ENCODE measurements at regions not wholly inside any gene's neighbourhood (a gene's known extent, or its start where the extent isn't known, plus 50 kb on each side); places are given as distances from the start of the nearest gene placed in this dataset.

DNA sequence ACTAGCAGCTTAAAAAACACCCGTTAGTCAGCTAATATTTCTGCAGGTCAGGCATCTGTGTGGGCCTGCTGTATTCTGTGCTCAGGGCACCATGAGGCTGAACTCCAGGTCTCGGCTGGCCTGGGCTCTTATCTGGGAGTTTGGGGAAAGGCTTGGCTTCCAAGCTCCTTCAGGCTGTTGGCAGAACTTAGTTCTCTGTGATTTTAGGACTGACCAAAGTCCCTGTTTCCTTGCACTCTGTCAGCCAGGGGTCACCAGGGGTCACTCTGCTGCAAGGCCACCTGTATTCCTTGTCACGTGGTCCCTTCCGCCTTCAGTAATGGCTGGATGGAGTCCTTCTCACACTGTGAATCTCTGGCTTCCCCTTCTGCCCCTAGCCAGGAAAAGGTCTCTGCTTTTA lies 586.4 kb downstream of the AACS start:
- DNase-seq = no peak

DNA sequence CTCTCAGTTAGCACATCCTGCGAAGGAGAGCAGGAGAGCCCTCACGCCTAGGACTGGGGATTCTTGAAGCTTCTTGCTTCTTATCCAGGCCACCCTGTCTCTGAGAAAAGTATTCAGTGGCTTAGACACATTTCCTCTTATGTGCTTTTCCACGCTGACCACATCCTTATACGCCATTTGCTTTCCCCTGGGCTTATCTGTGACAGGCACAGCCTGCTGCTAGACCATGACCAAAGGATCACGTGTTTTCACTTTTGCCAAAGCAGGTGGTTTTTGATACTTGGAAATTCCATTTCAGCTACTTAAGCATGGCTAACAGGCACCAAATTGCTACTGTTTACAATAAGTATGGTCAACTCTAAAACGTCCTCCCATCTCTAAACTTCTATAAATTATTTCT lies 587.4 kb downstream of the AACS start:
- DNase-seq = no peak

DNA sequence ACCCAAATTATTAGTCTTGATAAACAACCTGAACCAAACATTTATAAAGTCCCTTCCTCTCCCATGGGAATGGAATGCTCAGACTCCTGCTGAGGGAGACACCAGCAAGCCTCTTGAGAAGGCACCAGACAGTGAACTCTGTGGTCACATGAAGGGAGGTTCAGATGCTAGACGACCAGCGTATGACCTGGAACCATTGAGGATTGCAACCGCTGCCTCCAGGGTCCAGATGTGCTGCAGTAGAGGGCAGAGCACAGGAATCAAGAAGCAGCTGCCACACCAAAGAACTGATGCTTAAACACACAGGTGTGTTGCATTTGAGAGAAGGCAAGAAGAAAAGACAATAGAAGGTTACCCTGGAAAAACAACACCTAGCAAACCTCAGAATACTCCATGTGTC lies 592.4 kb downstream of the AACS start:
- DNase-seq = no peak

DNA sequence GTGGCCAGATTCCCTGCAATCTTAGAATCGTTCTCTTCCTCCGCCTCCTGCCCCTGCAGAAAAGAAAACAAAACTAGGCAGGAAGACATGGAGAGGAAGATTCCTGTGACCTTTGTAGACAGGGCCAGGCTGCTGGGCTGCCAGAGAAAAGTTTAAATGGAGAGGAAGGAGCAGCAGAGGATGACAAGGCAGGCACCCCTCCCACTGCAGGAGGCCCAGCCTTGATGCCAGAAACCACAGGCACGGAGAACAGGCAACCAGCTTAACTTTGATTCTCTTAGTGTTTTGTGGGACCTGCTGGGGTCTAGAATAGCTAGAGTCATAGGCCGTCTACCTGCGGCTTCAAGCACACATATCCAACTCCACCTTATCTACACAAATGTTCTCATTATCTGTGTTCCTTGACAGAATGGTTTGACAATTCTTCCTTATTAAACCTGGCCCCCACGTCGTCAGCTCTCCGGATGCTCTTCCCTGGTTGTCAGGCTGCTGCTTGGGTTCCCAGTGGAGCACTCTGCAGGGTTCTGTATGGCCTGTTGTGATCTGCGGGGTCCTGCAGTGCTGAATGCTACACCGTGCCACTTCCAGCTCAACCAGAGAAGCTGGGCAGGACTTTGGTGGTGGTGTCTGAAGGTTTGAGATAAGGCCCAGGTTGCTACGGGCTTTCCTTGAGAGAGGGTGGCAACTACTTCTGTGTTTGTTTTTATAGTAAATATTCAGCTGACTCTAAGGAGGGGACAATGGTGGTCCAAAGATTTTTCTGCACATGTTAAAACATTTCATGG lies 609.5 kb downstream of the AACS start:
- no peak for DNase-seq

DNA sequence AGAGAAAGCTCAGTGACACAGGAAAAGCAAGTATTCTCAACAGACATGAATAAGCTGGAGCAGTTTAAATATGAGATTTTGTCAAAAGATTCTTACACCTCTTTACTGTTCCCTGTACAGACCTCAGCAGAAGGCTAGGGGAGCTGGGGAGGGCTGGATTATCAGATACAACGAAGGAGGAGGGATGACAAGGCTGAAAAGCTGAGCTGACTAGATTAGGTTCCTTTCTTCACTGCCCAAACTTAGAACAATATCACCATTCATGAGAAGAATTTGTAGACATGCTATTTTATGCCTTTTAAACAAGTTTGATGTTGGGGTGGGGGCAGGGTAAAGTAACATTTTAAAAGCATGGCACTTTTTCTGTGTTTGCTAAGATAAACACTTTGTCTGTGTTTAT lies 611.1 kb downstream of the AACS start:
- no peak for DNase-seq

DNA sequence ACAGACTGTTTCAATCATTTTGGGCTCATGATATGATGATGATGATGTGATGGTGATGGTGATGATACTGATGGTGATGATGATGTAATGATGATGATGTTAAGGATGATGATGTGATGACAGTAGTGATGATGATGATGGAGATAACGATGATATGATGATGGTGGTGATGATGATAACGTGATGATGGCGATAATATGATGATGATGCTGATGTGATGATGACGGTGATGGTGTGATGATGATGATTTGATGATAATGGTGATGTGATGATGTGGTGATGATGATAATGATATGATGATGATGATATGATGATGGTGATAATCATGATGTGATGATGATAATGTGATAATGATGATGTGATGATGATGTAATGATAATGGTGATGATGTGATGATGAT lies 612.6 kb downstream of the AACS start:
- no peak for DNase-seq

DNA sequence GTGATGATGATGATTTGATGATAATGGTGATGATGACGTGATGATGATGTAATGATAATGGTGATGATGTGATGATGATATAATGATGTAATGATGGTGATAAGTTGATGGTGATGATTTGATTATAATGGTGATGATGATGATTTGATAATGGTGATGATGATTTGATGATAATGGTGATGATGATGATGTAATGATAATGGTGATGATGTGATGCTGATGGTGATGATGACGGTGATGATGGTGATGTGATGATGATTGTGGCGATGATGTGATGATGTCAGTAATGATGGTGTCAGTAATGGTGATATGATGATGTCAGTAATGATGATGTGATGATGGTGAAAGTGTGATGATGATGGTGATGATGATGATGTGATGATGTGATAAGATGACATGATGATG lies 613.4 kb downstream of the AACS start:
- DNase-seq = no peak

DNA sequence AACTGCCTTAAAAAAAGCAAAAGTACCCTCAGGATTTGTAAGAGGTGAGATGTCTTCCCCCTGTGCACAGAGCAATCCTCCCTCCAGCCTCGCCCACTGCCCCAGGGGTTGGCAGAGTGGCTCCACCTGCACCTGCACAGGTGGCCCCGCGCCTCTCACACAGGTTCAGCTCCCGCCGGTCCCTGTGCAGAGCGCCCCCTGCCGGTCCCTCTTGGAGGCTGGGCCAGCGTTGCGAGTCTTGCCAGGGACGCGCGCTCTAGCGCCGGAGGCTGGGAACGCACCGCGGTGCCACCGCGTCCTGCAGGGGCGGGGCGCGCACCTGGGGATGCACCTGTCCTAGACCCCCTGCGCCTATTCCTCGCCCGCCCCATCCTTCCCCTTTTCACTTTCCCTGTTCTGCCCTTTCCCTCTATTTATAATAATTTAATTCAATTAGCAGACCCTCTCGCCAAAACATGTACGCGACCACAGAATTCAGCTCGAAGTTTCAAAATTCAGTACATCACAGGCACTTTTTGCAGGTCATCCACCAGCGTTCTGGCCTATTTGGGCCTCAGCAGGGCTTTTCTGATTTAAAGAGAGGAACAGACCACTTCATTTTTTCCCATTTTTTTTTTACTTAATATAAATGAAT lies 618.6 kb downstream of the AACS start:
- peak in 25 of 56 donors; percentile 2 to 61 (median 11) for DNase-seq

DNA sequence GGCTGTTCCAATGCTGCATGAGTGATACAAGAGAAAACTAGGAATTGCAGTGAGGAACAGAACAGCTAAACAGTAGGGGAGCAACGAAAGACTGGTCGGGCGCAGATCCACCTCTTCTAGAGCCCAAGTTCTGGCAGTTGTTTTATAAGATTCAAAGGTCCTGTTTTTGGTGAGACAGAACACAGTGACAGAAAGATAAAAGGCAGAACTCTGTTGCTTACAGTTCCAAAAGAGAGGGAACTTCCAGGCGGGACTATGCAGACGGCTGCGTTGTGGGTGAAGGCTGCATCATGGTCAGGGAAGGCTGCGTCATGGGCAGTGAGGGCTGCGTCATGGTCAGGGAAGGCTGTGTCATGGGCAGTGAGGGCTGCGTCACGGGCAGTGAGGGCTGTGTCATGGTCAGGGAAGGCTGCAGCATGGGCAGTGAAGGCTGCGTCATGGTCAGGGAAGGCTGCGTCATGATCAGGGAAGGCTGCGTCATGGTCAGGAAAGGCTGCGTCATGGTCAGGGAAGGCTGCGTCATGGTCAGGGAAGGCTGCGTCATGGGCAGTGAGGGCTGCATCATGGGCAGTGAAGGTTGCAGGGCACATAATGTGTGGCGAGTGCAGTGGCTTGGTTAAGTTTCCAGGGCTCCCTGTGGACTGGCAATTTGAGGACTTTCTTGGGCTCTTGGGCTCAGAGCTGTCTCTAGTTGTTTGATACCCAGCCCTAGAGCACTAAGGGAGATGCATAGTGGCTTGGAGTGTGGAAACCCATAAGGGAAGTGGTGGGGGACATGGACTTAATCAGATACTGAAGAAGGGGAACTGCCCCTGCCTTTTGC lies 619.9 kb downstream of the AACS start:
- no peak for DNase-seq

DNA sequence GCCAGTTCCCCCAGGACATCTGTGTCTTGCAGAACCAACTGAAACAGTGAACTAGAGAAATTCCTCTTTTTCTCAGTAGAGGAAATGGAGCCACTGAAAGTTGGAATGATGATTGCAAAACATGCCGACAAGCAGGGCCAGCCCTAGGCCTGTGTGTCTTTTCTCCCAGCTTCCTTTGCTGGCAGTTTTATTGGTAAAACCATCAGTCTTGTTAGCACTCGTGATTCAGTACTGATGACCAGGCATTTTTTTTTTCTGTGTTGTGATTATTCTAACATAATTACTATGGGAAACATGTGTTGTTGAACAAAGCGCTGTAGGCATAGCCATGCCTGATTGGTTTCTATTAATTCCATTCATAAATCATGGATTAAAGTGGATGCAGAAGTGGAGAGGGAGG lies 620.7 kb downstream of the AACS start:
- no peak for DNase-seq

DNA sequence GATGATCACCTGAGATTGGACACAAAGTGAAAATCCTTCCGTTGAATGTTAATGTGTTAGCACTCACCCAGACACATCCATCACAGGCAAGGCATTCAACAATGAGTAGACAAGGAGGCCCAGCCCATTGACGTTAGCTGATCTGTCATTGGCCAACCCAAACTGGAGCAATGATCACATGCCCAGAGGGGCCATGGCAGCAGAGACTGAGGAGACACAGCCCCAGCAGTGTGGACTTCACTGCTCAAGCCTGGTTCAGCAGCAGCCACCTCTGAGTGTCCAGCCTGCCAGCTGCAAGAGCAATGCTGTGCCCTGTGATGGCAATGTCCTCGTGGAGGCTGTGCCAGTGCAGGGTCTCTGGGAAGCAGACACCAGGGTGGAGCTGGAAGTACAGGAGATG lies 622.2 kb downstream of the AACS start:
- DNase-seq = no peak

DNA sequence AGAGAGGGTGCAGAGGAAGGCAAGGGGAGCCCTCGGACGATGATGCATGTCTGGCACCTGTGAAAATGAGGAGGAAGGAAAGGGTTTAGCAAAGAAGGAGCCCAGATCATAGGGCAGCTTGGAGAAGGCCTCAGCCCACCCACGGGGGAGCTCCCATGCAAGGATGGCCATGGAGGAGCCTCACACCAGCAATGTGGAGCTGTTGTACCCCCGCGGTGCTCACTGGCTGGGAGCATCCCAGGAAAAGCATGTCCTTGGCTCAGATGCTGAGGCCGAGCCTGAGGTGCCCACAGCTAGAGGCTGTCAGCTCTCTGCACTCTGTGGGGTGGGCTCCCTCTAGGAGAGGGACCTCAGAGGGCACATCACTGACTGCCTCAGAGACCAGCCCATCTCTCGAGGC lies 622.6 kb downstream of the AACS start:
- no peak for DNase-seq

DNA sequence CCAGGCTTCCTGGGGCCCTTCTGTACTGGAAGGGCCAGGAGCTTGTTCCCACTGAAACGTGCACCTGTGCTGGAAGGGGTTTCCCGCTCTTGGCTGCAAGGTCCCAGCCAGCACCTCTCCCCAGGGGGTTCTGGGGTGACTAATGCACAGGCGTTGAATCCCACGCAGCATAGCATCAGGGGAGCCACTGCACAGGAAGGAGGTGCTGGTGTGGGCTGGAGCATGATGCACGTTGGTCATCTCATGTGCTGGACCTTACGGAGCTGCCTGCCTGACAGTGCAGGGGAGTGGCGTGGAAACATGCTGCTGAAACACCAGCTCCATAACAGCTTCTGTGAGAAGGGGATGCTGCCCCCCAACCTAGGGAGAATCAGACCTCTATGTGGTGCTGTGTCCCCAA lies 623.0 kb downstream of the AACS start:
- no peak for DNase-seq

DNA sequence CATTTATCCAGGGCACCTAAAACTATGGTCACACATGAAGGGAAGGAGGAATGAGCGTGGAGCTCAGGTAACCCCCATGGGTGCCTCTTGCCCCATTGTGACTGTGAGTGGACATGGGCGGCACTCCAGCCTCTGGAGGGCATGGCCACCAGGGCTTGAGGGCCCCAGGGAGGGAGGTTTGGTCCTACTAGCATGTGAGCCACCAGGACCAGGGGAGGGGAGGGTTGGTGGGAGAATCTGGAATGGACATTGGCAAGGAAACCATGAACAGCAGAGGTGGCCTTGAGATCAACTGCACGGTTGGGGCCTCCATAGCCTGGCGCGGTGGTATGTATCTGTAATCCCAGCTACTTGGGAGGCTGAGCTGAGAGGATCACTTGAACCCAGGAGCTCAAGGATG lies 623.6 kb downstream of the AACS start:
- no peak for DNase-seq

DNA sequence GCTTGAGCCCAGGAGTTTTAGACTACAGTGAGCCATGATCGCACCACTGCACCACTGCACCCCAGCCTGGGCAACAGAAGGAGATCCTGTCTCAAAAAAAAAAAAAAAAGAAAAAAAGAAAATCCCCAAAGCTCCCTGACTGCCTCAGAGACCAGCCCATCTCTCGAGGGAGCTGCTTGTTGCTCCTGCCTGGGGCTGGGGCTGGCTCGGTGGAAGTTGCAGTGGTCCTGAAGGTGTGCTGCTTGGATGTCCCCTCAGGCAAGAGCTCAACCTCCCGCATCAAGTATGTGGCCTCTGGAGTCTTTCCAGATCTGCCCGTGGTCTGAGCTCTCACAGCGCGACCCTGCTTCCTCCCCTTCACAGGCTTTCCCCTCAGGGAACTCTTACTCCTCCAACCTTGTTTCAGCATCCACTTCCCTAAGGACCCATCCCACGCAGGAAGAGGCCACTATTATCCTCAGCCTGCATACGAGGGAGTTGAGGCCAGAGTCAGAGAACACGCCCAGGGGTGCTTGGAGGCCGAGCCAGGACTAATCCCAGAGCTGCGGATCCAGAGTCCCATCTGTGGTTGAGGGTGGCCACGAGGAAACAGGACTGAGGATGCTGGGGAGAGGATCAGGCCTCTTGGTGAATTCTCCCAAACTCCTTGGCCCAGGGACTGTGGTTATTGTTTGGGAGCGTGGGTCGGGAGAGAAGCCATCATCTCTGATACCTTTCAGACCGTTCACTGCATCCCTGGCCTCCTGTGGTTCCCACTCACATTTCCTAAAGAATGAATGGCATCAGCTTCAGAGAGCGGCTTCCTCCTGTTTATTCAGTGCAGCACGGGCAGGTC lies 624.6 kb downstream of the AACS start:
- no peak for DNase-seq

DNA sequence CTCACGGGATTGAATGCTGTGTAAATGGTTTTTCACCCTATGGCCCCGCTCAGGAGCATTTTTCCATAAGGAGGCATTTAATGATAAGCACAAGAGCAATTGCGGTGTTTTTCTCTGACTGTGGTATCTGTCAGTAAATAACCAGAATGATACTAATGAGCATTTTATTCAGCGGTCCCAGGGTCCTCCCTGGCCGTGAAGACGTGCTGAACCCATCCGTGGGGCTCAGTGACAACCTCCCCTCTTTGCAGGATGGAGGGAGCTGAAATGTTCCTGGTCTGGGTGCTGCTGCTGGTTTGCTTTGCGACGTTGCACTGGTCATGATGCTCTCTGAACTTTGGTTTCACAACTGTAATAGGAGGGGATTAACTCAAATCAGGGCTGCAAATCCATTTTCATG lies 625.6 kb downstream of the AACS start:
- DNase-seq = no peak

DNA sequence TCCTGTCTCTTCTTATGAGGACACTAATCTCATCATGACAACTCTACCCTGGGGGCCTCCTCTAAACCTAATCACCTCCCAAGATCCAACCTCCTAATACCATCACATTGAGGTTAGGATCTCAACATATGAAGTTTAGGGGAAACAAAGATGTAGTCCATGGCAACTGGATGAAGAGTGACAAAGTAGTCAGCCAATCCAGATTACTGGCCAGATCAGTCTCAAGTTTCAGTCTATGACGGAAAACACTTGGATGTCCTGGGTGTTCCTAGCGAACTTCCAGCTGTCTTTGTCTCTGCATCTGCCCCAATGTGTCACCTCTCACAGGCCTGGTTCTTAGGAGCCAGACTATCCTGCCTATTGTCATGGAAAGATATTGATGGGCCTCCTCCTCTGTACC lies 630.8 kb downstream of the AACS start:
- no peak for DNase-seq

DNA sequence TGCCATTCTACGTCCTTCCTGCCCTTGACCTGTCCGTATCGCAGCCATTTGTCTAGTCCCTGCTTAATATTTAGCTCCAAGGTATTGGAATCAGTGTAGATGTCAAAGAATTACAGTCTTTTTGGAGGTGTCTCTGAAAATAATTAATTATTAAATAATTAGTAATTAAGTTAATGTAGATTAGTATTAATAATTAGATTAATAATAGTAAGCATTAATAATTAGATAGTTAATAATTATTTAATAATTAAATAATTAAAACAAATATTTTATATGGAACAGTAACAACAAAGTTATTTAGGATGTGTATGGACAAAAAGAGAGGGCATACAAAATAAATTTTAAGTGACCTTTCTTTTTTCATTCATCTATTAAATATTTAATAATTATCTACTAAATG lies 639.6 kb downstream of the AACS start:
- no peak for DNase-seq

DNA sequence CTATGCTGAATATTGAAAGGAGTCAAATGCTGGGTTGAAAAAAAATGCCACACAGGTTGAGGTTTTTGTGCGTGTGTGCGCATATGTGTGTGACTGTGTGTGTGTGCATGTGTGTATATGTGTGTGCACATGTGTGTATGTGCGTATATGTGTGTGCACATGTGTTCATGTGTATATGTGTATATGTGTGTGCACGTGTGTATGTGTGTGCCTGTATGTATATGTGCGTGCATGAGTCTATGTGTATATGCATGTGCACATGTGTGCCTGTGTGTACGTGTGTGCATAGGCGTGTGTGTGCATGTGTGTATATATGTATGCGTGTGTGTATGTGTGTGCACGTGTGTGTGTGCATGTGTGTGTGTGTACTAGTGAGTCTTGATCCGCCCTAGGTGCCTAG lies 655.7 kb downstream of the AACS start:
- no peak for DNase-seq

DNA sequence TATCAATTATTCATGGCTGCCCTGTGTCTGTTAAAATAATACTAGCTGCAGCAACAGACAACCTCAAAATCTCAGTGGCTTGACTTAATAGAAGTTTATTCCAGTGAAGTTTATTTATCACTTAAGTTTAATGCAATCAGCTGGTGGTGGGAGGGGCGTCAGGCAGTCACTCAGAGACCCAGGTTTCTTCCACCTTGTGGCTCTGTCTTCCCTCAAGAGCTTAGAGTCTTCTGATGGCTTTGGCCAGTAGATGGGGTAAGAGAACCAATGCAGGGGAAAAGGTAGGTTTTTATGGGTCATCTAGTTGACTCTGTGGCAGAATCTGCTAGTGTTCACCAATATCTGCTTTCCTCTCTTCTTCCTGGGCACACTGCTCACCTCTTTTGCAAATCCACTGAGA lies 668.9 kb downstream of the AACS start:
- DNase-seq = no peak

DNA sequence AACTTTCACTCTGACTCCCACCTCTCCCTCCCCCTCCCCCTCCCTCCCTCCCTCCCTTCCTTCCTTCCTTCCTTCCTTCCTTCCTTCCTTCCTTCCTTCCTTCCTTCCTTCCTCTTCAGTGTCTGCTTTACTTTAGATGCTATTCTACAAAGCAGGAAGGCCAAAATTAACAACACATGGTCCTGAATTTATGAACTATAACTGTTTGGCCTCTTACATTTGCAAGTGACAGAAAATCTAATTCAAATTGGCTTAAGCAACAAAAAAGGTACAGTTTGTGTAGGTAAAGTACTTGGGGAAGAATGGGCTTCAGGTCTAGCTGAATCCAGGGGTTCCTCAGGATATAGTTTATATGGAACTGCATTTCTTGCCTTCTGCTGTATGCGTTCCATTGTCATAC lies 673.0 kb downstream of the AACS start:
- no peak for DNase-seq

DNA sequence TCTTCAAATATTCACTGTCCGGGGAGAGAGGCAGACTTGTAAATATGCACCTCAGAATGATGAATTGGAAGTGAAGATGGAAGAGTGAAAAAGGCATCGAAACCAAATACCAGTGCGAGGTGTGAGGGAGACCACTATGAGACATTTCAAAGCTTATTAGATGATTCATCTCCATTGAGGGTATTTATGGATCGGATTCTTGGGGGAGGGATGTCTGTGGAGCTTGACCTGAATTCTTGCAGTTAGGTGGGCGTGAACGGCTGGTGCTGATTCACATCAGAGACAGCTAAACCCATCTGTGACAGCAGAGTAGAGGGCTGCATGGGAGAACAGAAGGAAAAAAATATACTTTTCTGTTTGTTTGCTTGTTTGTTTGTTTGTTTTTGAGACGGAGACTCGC lies 677.2 kb downstream of the AACS start:
- peak in 18 of 56 donors; percentile 0 to 63 (median 10) for DNase-seq
